ENCODE measurements at regions not wholly inside any gene's neighbourhood (a gene's known extent, or its start where the extent isn't known, plus 50 kb on each side); places are given as distances from the start of the nearest gene placed in this dataset.
"Not testable (repeated sequence)": the region's sequence is repeated elsewhere in the genome, so short reads cannot be mapped to it uniquely, and the experiment has no call there.

DNA sequence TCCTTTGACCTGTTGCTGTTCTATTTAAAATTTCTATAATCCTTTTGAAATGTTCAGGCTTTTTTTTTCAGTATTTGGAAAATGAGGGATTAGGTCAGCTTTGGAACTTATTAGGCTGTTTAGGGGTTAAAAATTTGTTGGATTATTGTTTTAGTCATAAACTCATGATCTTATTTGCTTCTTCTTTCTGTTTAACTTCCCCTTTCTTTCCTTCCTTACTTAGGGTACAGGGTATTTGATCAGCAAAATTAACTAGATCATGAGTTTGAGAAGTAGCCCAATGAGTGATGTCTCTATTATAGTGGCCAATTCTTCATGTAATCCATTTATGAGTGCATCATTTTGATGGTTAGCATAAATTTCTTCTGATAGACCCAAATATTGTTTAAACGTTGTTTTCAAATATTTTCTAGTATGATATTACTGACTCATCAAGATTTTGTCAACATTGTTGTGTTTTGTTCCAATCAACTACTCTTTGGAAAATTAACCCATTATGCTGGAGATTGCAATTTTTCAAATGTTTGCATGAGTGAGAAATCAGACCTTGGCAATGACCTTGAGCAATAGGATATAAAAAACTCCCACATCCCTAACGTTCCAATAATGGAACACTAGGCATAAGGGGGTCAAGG is 94.4 kb downstream of the OTOR start:
- no peaks in the 10 kb centered on the region for H3K9me3 Mint-ChIP-seq
- no peak overlapping the region for H3K27ac Mint-ChIP-seq
- no peak overlapping the region for H3K4me3 Mint-ChIP-seq
- intact Hi-C loops (cut with micrococcal nuclease) = no loop called here
- no peaks in the 10 kb centered on the region for H3K27me3 Mint-ChIP-seq
- H3K4me1 Mint-ChIP-seq (ENCODE audit: low read depth) = no peaks in the 10 kb centered on the region
- no peaks in the 10 kb centered on the region for H3K36me3 Mint-ChIP-seq (ENCODE audit: low read depth)

GRCh38 chr20:16844406-16844805 is 96.2 kb downstream of the OTOR start:
- Mint-ChIP-seq H3K36me3 (ENCODE audit: low read depth) (no peaks in the 10 kb centered on the region), H3K9me3 (no peaks in the 10 kb centered on the region), H3K27ac (no peak overlapping the region), H3K27me3 (no peaks in the 10 kb centered on the region), H3K4me3 (no peak overlapping the region), H3K4me1 (ENCODE audit: low read depth) (no peaks in the 10 kb centered on the region)
- intact Hi-C loops (cut with micrococcal nuclease) = no loop called here

GRCh38 chr20:16846006-16846405 is 97.8 kb downstream of the OTOR start:
- no peaks in the 10 kb centered on the region for H3K27me3 Mint-ChIP-seq
- H3K36me3 Mint-ChIP-seq (ENCODE audit: low read depth) = no peaks in the 10 kb centered on the region
- no peak overlapping the region for H3K27ac Mint-ChIP-seq

GRCh38 chr20:16848061-16848460 is 99.9 kb downstream of the OTOR start:
- H3K4me3 Mint-ChIP-seq = no peak overlapping the region
- no peaks in the 10 kb centered on the region for H3K36me3 Mint-ChIP-seq (ENCODE audit: low read depth)
- H3K4me1 Mint-ChIP-seq (ENCODE audit: low read depth) = no peaks in the 10 kb centered on the region
- peaks cover 5% of the 10 kb centered on the region for H3K9me3 Mint-ChIP-seq
- H3K27me3 Mint-ChIP-seq = no peaks in the 10 kb centered on the region
- no peak overlapping the region for H3K27ac Mint-ChIP-seq
- intact Hi-C loops (cut with micrococcal nuclease) = no loop called here

More at GRCh38 chr20:16846006-16846405, 97.8 kb downstream of the OTOR start:
- intact Hi-C loops (cut with micrococcal nuclease) = no loop called here
- Mint-ChIP-seq H3K9me3 (no peaks in the 10 kb centered on the region), H3K4me3 (no peak overlapping the region), H3K4me1 (ENCODE audit: low read depth) (no peaks in the 10 kb centered on the region)

- Mint-ChIP-seq H3K27ac (no peak overlapping the region), H3K27me3 (no peaks in the 10 kb centered on the region), H3K4me3 (no peak overlapping the region), H3K36me3 (ENCODE audit: low read depth) (no peaks in the 10 kb centered on the region), H3K4me1 (ENCODE audit: low read depth) (no peaks in the 10 kb centered on the region), H3K9me3 (peaks cover 10% of the 10 kb centered on the region)
- intact Hi-C loops (cut with micrococcal nuclease) = no loop called here
Measured at GRCh38 chr20:16848526-16848925, 100.4 kb downstream of the OTOR start.

DNA sequence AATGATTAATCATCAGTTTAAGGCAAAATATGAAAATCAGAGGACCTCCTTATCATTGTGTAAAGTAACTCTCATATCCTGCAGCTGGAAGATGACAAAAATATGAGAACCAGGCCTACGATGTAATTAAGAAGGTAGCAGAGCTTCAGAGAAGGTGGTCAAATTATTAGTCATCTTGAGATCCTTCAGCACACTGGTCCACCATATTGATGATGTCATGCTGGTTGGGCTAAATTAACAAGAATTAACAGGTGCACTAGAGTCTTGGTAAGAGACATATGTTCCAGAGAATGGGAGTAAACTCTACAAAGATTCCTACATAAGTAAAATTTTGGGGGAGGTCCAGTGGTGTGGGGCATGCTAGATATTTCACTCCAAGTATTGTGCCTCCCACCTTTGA is 112.8 kb downstream of the OTOR start:
- no peak overlapping the region for H3K4me3 Mint-ChIP-seq
- H3K27ac Mint-ChIP-seq = no peak overlapping the region
- H3K9me3 Mint-ChIP-seq = peaks cover 50% of the 10 kb centered on the region
- no peaks in the 10 kb centered on the region for H3K4me1 Mint-ChIP-seq (ENCODE audit: low read depth)
- no peaks in the 10 kb centered on the region for H3K27me3 Mint-ChIP-seq
- H3K36me3 Mint-ChIP-seq (ENCODE audit: low read depth) = no peaks in the 10 kb centered on the region
- intact Hi-C loops (cut with micrococcal nuclease) = no loop called here

DNA sequence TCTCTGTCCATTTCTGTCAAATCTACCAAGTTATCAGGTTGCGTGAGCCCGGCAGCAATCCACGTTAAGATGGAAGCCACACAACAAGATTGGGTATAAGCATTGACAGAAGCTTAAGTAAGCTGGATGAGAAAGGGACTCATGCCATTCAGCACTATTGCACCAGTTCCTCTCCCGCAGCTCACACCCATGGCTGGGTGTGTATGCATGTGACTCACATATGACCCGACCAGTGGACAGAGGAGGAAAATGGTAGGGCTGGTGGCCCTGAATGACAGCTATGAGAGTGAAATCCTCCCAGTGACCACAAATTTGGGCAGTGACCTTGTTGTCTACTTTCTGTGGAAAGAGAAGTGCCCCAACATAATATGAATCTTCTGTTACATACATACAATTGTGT is 113.5 kb downstream of the OTOR start:
- Mint-ChIP-seq H3K27me3 (no peaks in the 10 kb centered on the region), H3K4me1 (ENCODE audit: low read depth) (no peaks in the 10 kb centered on the region), H3K27ac (no peak overlapping the region), H3K4me3 (no peak overlapping the region), H3K36me3 (ENCODE audit: low read depth) (no peaks in the 10 kb centered on the region), H3K9me3 (peaks cover 49% of the 10 kb centered on the region)
- intact Hi-C loops (cut with micrococcal nuclease) = no loop called here

- Mint-ChIP-seq H3K4me3 (no peak overlapping the region), H3K36me3 (ENCODE audit: low read depth) (no peaks in the 10 kb centered on the region), H3K27me3 (no peaks in the 10 kb centered on the region), H3K27ac (no peak overlapping the region), H3K4me1 (ENCODE audit: low read depth) (no peaks in the 10 kb centered on the region), H3K9me3 (peaks cover 41% of the 10 kb centered on the region)
- intact Hi-C loops (cut with micrococcal nuclease) = no loop called here
Measured at GRCh38 chr20:16863303-16863702, 115.1 kb downstream of the OTOR start.

DNA sequence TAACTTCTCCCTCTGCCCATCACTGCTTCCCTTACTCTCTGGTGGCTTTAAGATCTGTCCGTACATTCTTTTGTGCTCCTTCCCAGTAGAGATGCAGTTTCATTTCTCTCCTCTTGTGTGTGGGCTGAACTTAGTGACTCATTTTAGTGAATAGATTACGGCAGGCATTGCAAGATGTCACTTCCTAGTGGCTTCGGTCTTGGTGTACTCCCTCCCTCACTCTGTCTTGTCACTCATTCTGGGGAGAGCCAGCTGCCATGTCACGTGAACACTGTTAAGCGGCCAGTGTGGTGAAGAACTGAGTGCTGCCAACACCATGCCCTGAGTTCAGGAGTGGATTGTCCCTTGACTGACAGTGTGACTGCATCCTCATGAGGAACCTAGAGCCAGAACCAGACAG is 115.9 kb downstream of the OTOR start:
- H3K27me3 Mint-ChIP-seq = no peaks in the 10 kb centered on the region
- intact Hi-C loops (cut with micrococcal nuclease) = no loop called here
- H3K4me3 Mint-ChIP-seq = no peak overlapping the region
- H3K9me3 Mint-ChIP-seq = peaks cover 34% of the 10 kb centered on the region
- no peaks in the 10 kb centered on the region for H3K36me3 Mint-ChIP-seq (ENCODE audit: low read depth)
- no peak overlapping the region for H3K27ac Mint-ChIP-seq
- no peaks in the 10 kb centered on the region for H3K4me1 Mint-ChIP-seq (ENCODE audit: low read depth)

DNA sequence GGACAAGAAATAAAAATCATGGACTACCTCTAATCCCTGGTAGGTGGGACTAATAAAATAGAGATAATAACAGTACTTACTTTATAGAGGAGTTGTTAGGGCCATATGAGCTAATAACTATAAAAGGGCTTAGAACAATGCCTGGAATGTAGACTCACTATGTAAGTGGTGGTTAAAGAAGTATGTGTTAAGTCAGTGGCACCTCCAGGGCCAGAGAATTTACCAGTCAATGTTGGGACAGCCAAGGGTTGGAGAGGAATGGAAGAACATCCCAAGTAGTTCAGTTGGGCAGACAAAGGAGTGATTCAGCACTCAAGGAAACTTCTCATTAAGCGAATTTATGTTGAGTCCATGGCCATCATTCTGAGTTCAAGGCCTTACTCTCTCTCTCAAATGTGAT is 116.8 kb downstream of the OTOR start:
- Mint-ChIP-seq H3K4me3 (no peak overlapping the region), H3K27ac (no peak overlapping the region), H3K9me3 (peaks cover 33% of the 10 kb centered on the region), H3K36me3 (ENCODE audit: low read depth) (no peaks in the 10 kb centered on the region), H3K27me3 (no peaks in the 10 kb centered on the region), H3K4me1 (ENCODE audit: low read depth) (no peaks in the 10 kb centered on the region)
- intact Hi-C loops (cut with micrococcal nuclease) = no loop called here

DNA sequence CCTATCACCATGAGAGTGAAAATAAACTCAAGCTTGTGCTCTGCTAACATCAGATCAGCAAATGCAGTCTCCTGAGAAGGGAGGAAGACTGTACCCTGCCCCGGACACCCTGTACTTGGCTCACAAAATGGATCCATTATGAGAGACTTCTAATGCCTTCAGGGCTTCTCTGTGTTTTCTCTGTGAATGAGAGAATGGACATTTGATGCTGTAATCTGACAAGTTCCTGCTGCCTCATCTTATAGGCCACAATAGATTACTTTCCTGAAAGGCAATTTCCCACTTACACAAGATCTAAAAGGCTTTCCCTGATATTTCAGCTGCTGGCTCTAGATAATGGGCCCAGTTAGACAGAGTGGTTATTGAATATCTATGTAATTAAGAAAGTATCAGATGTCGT is 117.2 kb downstream of the OTOR start:
- no peaks in the 10 kb centered on the region for H3K36me3 Mint-ChIP-seq (ENCODE audit: low read depth)
- no peaks in the 10 kb centered on the region for H3K27me3 Mint-ChIP-seq
- intact Hi-C loops (cut with micrococcal nuclease) = no loop called here
- no peak overlapping the region for H3K4me3 Mint-ChIP-seq
- H3K4me1 Mint-ChIP-seq (ENCODE audit: low read depth) = no peaks in the 10 kb centered on the region
- peaks cover 33% of the 10 kb centered on the region for H3K9me3 Mint-ChIP-seq
- no peak overlapping the region for H3K27ac Mint-ChIP-seq

DNA sequence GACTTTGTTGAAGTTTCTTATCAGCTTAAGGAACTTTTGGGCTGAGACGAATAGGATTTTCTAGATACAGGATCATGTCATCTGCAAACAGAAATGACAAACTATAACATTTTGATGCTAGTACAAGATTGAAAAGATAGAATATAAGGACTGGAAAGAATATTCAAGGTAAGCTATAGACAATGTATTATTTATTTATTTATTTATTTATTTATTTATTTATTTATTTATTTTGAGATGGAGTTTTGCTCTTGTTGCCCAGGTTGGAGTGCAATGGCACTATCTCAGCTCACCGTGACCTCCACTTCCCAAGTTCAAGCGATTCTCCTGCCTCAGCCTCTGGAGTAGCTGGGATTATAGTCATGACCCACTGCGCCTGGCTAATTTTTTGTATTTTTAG is 125.0 kb downstream of the OTOR start:
- H3K4me3 Mint-ChIP-seq; H3K27me3 Mint-ChIP-seq; H3K9me3 Mint-ChIP-seq; H3K27ac Mint-ChIP-seq; H3K36me3 Mint-ChIP-seq (ENCODE audit: low read depth); H3K4me1 Mint-ChIP-seq (ENCODE audit: low read depth); intact Hi-C loops (cut with micrococcal nuclease): not testable (repeated sequence)

DNA sequence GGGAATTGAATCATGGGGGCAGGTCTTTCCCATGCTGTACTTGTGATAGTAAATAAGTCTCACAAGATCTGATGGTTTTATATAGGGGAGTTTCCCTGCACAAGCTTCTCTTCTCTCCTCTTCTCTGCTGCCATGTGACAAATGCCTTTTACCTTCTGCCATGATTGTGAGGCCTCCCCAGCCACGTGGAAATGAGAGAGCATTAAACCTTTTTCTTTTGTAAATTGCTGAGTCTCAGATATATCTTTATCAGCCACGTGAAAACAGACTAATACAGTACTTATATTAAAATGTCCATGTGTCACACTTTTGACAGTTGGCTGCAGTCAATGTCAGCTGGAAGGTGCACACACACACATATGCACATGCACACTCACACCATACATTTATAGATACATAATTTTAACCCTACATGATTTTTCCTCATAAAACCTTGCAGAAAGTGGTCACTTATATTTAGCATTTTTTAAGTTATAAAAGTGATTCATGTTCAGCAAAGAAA is 128.9 kb downstream of the OTOR start:
- no peaks in the 10 kb centered on the region for H3K27me3 Mint-ChIP-seq
- intact Hi-C loops (cut with micrococcal nuclease) = no loop called here
- no peaks in the 10 kb centered on the region for H3K4me1 Mint-ChIP-seq (ENCODE audit: low read depth)
- no peak overlapping the region for H3K27ac Mint-ChIP-seq
- no peaks in the 10 kb centered on the region for H3K9me3 Mint-ChIP-seq
- no peak overlapping the region for H3K4me3 Mint-ChIP-seq
- no peaks in the 10 kb centered on the region for H3K36me3 Mint-ChIP-seq (ENCODE audit: low read depth)

DNA sequence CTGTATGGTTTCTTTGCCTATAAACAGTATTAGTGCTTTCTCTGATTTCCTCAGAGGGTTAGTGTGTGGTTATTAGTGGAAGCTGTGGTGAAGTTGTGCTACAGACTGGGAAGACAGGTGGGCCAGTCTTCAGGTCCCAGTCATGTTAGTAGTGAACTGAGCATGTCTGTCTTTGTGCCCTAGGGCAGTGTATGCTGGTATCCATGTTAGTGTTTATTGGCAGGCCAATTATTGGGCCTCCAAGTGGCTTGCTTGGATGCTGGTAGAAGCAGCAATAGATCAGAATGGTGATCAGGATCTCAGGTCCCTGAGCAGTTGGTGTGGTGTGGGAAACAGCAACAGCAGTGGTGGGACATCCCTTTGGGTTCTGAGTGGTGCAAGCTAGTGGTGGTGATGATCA is 137.6 kb downstream of the OTOR start:
- H3K36me3 Mint-ChIP-seq (ENCODE audit: low read depth) = no peaks in the 10 kb centered on the region
- no peaks in the 10 kb centered on the region for H3K4me1 Mint-ChIP-seq (ENCODE audit: low read depth)
- no peaks in the 10 kb centered on the region for H3K27me3 Mint-ChIP-seq
- H3K27ac Mint-ChIP-seq = no peak overlapping the region
- H3K4me3 Mint-ChIP-seq = no peak overlapping the region
- peaks cover 46% of the 10 kb centered on the region for H3K9me3 Mint-ChIP-seq
- intact Hi-C loops (cut with micrococcal nuclease) = no loop called here

DNA sequence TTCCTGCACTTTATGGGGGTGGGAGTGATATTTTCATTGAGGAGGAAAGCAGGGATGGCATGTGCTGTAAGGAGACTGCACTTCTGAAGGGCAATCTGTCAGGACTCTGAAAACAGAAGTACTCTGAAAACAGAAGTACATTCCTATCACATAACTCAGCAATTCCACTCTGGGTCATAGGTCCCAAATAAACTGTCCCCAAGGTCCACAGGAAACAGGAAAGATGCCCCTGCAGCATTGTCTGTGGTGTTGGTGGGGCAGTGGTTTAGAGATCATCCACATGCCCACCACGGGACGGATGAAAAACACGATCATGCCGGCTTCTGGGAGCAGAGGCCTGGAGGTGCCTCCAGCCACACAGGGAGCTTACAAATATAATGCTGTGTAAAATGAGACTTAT is 150.3 kb downstream of the OTOR start:
- Mint-ChIP-seq H3K4me3 (no peak overlapping the region), H3K27ac (no peak overlapping the region), H3K27me3 (no peaks in the 10 kb centered on the region), H3K36me3 (ENCODE audit: low read depth) (no peaks in the 10 kb centered on the region), H3K4me1 (ENCODE audit: low read depth) (no peaks in the 10 kb centered on the region), H3K9me3 (no peaks in the 10 kb centered on the region)
- intact Hi-C loops (cut with micrococcal nuclease) = no loop called here
